ENCODE measurements at regions not wholly inside any gene's neighbourhood (a gene's known extent, or its start where the extent isn't known, plus 50 kb on each side); places are given as distances from the start of the nearest gene placed in this dataset.

GRCh38 chr5:125700380-125700861 is 722.8 kb upstream of the GRAMD2B start:
- H3K9ac ChIP-seq: no peak overlapping the region
- peak overlapping the region; percentile 48 for H2AFZ ChIP-seq (replicated peaks)
- H3K27me3 Mint-ChIP-seq (ENCODE audit: insufficient read depth, low read depth): peaks cover 3% of the 10 kb centered on the region
- no peaks in the 10 kb centered on the region for H3F3A ChIP-seq (ENCODE audit: low read depth)
- no peaks in the 10 kb centered on the region for H3K27me3 ChIP-seq
- peaks cover 17% of the 10 kb centered on the region for H3K4me1 ChIP-seq
- H3K36me3 Mint-ChIP-seq: peaks cover 8% of the 10 kb centered on the region
- H3K4me3 Mint-ChIP-seq: peak overlapping the region; percentile 50
- H3K9me3 ChIP-seq (ENCODE audit: low read depth): peaks cover 6% of the 10 kb centered on the region
- peaks cover 18% of the 10 kb centered on the region for H3K9me3 Mint-ChIP-seq
- peak overlapping the region; percentile 29 for H3K4me2 ChIP-seq
- no peaks in the 10 kb centered on the region for H3K79me2 ChIP-seq (ENCODE audit: low read depth)
- peak; percentile 8 for DNase-seq (ENCODE audit: low spot score)
- TF ChIP-seq EZH2 (IDR thresholded peaks at IDR 0.05) (no peak), EZH2phosphoT487 (IDR thresholded peaks at IDR 0.05) (no peak)
- TF ChIP-seq, protein P1, sequence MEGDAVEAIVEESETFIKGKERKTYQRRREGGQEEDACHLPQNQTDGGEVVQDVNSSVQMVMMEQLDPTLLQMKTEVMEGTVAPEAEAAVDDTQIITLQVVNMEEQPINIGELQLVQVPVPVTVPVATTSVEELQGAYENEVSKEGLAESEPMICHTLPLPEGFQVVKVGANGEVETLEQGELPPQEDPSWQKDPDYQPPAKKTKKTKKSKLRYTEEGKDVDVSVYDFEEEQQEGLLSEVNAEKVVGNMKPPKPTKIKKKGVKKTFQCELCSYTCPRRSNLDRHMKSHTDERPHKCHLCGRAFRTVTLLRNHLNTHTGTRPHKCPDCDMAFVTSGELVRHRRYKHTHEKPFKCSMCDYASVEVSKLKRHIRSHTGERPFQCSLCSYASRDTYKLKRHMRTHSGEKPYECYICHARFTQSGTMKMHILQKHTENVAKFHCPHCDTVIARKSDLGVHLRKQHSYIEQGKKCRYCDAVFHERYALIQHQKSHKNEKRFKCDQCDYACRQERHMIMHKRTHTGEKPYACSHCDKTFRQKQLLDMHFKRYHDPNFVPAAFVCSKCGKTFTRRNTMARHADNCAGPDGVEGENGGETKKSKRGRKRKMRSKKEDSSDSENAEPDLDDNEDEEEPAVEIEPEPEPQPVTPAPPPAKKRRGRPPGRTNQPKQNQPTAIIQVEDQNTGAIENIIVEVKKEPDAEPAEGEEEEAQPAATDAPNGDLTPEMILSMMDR (IDR thresholded peaks at IDR 0.05): no peak
- H3K27ac ChIP-seq: peak overlapping the region; percentile 7
- H3K36me3 ChIP-seq: peaks cover 8% of the 10 kb centered on the region
- peaks cover 37% of the 10 kb centered on the region for H3K4me1 Mint-ChIP-seq
- no peak overlapping the region for H3K4me3 ChIP-seq
- H3K27ac Mint-ChIP-seq: peak overlapping the region; percentile 98
- H4K20me1 ChIP-seq (ENCODE audit: low read depth): no peaks in the 10 kb centered on the region

DNA sequence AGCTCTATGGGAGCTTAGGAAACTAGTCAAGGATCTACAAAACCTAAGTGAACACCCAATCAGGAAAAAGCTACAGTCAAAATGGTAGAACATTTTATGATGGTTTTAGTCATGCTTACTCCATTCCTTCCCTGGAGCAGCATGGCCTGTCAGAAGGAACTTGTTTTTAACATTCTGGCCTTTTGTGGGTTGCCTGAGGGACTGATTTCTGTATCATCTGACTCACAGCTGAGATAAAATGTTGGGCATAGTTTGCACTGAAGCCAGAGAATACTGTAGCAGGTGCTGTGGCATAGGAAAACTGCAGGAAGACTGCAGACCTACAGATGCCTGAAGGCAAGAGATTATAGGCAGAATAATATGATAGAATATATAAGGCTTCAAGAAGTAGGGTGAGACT is 719.6 kb upstream of the GRAMD2B start:
- Histone ChIP-seq H3F3A (ENCODE audit: low read depth) (no peaks in the 10 kb centered on the region), H3K4me3 (no peak overlapping the region), H3K4me1 (peaks cover 17% of the 10 kb centered on the region), H3K79me2 (ENCODE audit: low read depth) (no peaks in the 10 kb centered on the region), H3K4me2 (no peak overlapping the region), H2AFZ (replicated peaks) (no peak overlapping the region), H3K36me3 (peaks cover 11% of the 10 kb centered on the region), H3K27me3 (no peaks in the 10 kb centered on the region), H3K27ac (no peak overlapping the region), H3K9me3 (ENCODE audit: low read depth) (peaks cover 6% of the 10 kb centered on the region), H4K20me1 (ENCODE audit: low read depth) (no peaks in the 10 kb centered on the region), H3K9ac (no peak overlapping the region)
- no peak for DNase-seq (ENCODE audit: low spot score)
- Mint-ChIP-seq H3K27me3 (ENCODE audit: insufficient read depth, low read depth) (peaks cover 3% of the 10 kb centered on the region), H3K27ac (no peak overlapping the region), H3K36me3 (peaks cover 15% of the 10 kb centered on the region), H3K4me1 (peaks cover 21% of the 10 kb centered on the region), H3K4me3 (no peak overlapping the region), H3K9me3 (peaks cover 40% of the 10 kb centered on the region)
- TF ChIP-seq EZH2phosphoT487 (IDR thresholded peaks at IDR 0.05): no peak
- no peak for TF ChIP-seq EZH2 (IDR thresholded peaks at IDR 0.05)
- TF ChIP-seq, protein P1 (IDR thresholded peaks at IDR 0.05): no peak

- Histone ChIP-seq H3K9ac (no peak overlapping the region), H3F3A (ENCODE audit: low read depth) (no peaks in the 10 kb centered on the region), H4K20me1 (ENCODE audit: low read depth) (no peaks in the 10 kb centered on the region), H3K27me3 (no peaks in the 10 kb centered on the region), H3K36me3 (peaks cover 11% of the 10 kb centered on the region), H3K4me1 (peaks cover 11% of the 10 kb centered on the region), H3K4me2 (no peak overlapping the region), H2AFZ (replicated peaks) (no peak overlapping the region), H3K27ac (no peak overlapping the region), H3K79me2 (ENCODE audit: low read depth) (no peaks in the 10 kb centered on the region), H3K9me3 (ENCODE audit: low read depth) (peaks cover 6% of the 10 kb centered on the region), H3K4me3 (no peak overlapping the region)
- TF ChIP-seq EZH2 (IDR thresholded peaks at IDR 0.05) (no peak), EZH2phosphoT487 (IDR thresholded peaks at IDR 0.05) (no peak)
- TF ChIP-seq, protein P1 (IDR thresholded peaks at IDR 0.05): no peak
- H3K4me3 Mint-ChIP-seq: no peak overlapping the region
- H3K4me1 Mint-ChIP-seq: peaks cover 26% of the 10 kb centered on the region
- DNase-seq (ENCODE audit: low spot score): no peak
- no peak overlapping the region for H3K27ac Mint-ChIP-seq
- peaks cover 19% of the 10 kb centered on the region for H3K36me3 Mint-ChIP-seq
- peaks cover 3% of the 10 kb centered on the region for H3K27me3 Mint-ChIP-seq (ENCODE audit: insufficient read depth, low read depth)
- H3K9me3 Mint-ChIP-seq: peaks cover 49% of the 10 kb centered on the region
Observed at GRCh38 chr5:125704888-125705287, 718.3 kb upstream of the GRAMD2B start.
